WERI-Rb-1 (cell line): ENCODE measurements at regions not wholly inside any gene's neighbourhood (a gene's known extent, or its start where the extent isn't known, plus 50 kb on each side); places are given as distances from the start of the nearest gene placed in this dataset.

Source experiments
- DNase-seq: peaks from one replicate; pipeline ENCODE4 v3.0.0-alpha.2; 2020
- H3K27ac ChIP-seq: fragments of 250-450 bp; sonication (Bioruptor Pico); 2 replicates; pipeline ENCODE4 v1.5.1; 2020; ENCODE audit warnings: mild to moderate bottlenecking, moderate library complexity
- H3K27me3 ChIP-seq: fragments of 250-450 bp; sonication (Bioruptor Pico); 2 replicates; pipeline ENCODE4 v1.5.1; 2021; ENCODE audit warnings: mild to moderate bottlenecking, low read depth, moderate library complexity; ENCODE audit not compliant: insufficient read depth, severe bottlenecking
- H3K36me3 ChIP-seq: fragments of 250-450 bp; sonication (Bioruptor Pico); 2 replicates; pipeline ENCODE4 v1.5.1; 2020; ENCODE audit warnings: mild to moderate bottlenecking, moderate library complexity
- H3K4me3 ChIP-seq: 2 replicates; pipeline ENCODE4 v1.5.1; 2011; ENCODE audit warnings: low read depth, mild to moderate bottlenecking, control low read depth, low read length
- H3K9me3 ChIP-seq: fragments of 250-450 bp; sonication (Bioruptor Pico); 2 replicates; pipeline ENCODE4 v1.5.1; 2021; ENCODE audit warnings: mild to moderate bottlenecking, moderate library complexity; ENCODE audit not compliant: severe bottlenecking
- CTCF ChIP-seq: IDR thresholded peaks from 2 replicates; pipeline ENCODE4 v1.5.1; 2011; ENCODE audit warnings: low read depth, mild to moderate bottlenecking, control low read depth, inconsistent platforms, low read length

GRCh38 chr10:107650939-107651338 lies 486.4 kb upstream of the SORCS1 start:
- Histone ChIP-seq H3K27ac (no peak overlapping the region), H3K4me3 (no peak overlapping the region), H3K9me3 (no peaks in the 10 kb centered on the region), H3K36me3 (no peaks in the 10 kb centered on the region), H3K27me3 (no peaks in the 10 kb centered on the region)
- TF ChIP-seq CTCF: no peak
- no peak for DNase-seq

GRCh38 chr10:107649249-107649648 lies 484.7 kb upstream of the SORCS1 start:
- H3K27ac ChIP-seq: no peak overlapping the region
- no peak overlapping the region for H3K4me3 ChIP-seq
- no peaks in the 10 kb centered on the region for H3K9me3 ChIP-seq
- H3K36me3 ChIP-seq: no peaks in the 10 kb centered on the region
- no peak for TF ChIP-seq CTCF
- no peak for DNase-seq
- no peaks in the 10 kb centered on the region for H3K27me3 ChIP-seq

GRCh38 chr10:107647462-107647861 lies 483.0 kb upstream of the SORCS1 start:
- no peak overlapping the region for H3K4me3 ChIP-seq
- H3K27me3 ChIP-seq: no peaks in the 10 kb centered on the region
- H3K9me3 ChIP-seq: no peaks in the 10 kb centered on the region
- no peaks in the 10 kb centered on the region for H3K36me3 ChIP-seq
- DNase-seq: no peak
- no peak overlapping the region for H3K27ac ChIP-seq
- no peak for TF ChIP-seq CTCF

- H3K9me3 ChIP-seq: no peaks in the 10 kb centered on the region
- TF ChIP-seq CTCF: no peak
- no peak overlapping the region for H3K27ac ChIP-seq
- H3K36me3 ChIP-seq: no peaks in the 10 kb centered on the region
- H3K27me3 ChIP-seq: no peaks in the 10 kb centered on the region
- DNase-seq: no peak
- H3K4me3 ChIP-seq: no peak overlapping the region
Observed at GRCh38 chr10:107631876-107632275, 467.4 kb upstream of the SORCS1 start.

- Histone ChIP-seq H3K9me3 (no peaks in the 10 kb centered on the region), H3K36me3 (no peaks in the 10 kb centered on the region), H3K27me3 (no peaks in the 10 kb centered on the region), H3K4me3 (no peak overlapping the region), H3K27ac (no peak overlapping the region)
- no peak for DNase-seq
- no peak for TF ChIP-seq CTCF
Observed at GRCh38 chr10:107626862-107627261, 462.4 kb upstream of the SORCS1 start.

GRCh38 chr10:107623292-107623691 lies 458.8 kb upstream of the SORCS1 start:
- no peaks in the 10 kb centered on the region for H3K9me3 ChIP-seq
- H3K36me3 ChIP-seq: no peaks in the 10 kb centered on the region
- H3K27ac ChIP-seq: no peak overlapping the region
- no peak overlapping the region for H3K4me3 ChIP-seq
- H3K27me3 ChIP-seq: no peaks in the 10 kb centered on the region
- no peak for TF ChIP-seq CTCF
- DNase-seq: no peak
